NB4 (cell line): ENCODE measurements at regions not wholly inside any gene's neighbourhood (a gene's known extent, or its start where the extent isn't known, plus 50 kb on each side); places are given as distances from the start of the nearest gene placed in this dataset.

Experiments used
- MYC ChIP-seq: IDR thresholded peaks from 2 replicates; pipeline ENCODE4 v1.6.1; 2011; ENCODE audit warnings: low read depth, low read length
- POLR2A ChIP-seq: IDR thresholded peaks from 2 replicates; pipeline ENCODE4 v1.6.1; 2011; ENCODE audit warnings: mild to moderate bottlenecking; ENCODE audit not compliant: insufficient read length; ENCODE audit errors: extremely low read depth
- TF ChIP-seq, protein P1 (sequence below): IDR thresholded peaks from one replicate; pipeline ENCODE4 v1.5.1; 2012; ENCODE audit warnings: low read depth, low read length
- TF ChIP-seq, protein P2 (sequence below): IDR thresholded peaks from 2 replicates; pipeline ENCODE4 v1.6.1; 2011; ENCODE audit warnings: low read depth, low read length

- TF ChIP-seq, protein P1, sequence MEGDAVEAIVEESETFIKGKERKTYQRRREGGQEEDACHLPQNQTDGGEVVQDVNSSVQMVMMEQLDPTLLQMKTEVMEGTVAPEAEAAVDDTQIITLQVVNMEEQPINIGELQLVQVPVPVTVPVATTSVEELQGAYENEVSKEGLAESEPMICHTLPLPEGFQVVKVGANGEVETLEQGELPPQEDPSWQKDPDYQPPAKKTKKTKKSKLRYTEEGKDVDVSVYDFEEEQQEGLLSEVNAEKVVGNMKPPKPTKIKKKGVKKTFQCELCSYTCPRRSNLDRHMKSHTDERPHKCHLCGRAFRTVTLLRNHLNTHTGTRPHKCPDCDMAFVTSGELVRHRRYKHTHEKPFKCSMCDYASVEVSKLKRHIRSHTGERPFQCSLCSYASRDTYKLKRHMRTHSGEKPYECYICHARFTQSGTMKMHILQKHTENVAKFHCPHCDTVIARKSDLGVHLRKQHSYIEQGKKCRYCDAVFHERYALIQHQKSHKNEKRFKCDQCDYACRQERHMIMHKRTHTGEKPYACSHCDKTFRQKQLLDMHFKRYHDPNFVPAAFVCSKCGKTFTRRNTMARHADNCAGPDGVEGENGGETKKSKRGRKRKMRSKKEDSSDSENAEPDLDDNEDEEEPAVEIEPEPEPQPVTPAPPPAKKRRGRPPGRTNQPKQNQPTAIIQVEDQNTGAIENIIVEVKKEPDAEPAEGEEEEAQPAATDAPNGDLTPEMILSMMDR = no peak
- TF ChIP-seq POLR2A (no peak), MYC (no peak)
- TF ChIP-seq, protein P2, sequence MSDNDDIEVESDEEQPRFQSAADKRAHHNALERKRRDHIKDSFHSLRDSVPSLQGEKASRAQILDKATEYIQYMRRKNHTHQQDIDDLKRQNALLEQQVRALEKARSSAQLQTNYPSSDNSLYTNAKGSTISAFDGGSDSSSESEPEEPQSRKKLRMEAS = no peak
These were observed 71.6 kb upstream of the LGSN start for GRCh38 chr6:63391203-63391970.
